NCI-H226 (cell line): ENCODE measurements at regions not wholly inside any gene's neighbourhood (a gene's known extent, or its start where the extent isn't known, plus 50 kb on each side); places are given as distances from the start of the nearest gene placed in this dataset.
A peak's percentile ranks its signal among the peaks of the same experiment; 100 is the strongest.
"Not testable (repeated sequence)": the region's sequence is repeated elsewhere in the genome, so short reads cannot be mapped to it uniquely, and the experiment has no call there.

ENCODE experiments used
- DNase-seq: peaks from one replicate; pipeline ENCODE4 v3.0.0-alpha.2; 2015

DNA sequence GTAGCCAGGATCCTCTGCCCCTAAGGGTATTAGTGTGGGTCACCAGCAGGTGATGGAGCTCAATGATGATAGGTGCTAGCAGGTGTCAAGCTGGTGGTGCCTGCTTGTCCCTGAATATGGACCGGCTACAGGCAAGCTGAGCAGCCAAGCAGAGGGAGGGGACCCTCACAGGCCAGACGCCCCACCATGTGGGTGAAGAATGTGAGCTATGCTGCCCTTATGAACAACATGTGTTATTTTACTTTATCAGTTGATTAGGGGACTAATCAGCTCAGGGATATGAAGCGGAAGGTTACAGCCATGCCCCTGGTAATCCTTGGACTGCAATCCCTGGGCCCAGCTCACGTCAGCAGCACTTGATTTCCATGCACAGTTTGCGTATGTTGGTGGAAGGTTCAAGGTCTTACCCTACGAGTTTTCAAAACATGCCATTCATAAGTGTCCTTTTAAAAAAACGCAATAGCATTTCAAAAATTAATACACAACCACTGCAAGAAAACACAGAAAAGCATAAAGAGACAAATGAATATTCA is 106.0 kb downstream of the CDC7 start:
- DNase-seq: no peak

DNA sequence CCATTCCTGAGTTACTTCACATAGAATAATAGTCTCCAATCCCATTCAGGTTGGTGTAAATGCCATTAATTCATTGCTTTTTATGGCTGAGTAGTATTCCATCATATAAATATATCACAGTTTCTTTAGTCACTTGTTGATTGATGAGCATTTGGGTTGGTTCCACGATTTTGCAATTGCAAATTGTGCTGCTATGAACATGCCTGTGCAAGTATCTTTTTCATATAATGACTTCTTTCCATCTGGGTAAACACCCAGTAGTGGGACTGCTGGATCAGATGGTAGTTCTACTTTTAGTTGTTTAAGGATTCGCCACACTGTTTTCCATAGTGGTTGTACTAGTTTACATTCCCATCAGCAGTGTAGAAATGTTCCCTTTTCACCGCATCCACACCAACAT is 107.0 kb downstream of the CDC7 start:
- not testable (repeated sequence) for DNase-seq

DNA sequence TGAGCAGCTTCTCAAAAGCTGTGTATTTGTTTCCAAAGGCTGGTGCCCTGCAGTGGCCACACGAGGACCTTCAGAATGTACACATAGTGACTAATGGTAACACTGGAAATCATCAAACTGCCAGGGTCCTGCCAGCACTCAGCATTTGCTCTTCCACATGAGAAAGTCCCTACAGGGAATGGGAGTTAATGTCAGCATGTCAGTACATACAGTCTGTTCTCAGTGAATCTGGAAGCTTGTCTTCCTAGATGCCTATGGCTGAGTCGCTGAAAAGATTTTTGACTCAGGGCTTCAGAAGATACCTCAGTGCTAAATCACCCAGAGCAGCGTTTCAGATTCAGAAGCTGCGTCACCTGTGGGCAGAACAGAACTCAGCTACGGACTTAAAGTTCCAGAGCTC is 108.2 kb downstream of the CDC7 start:
- DNase-seq: peak; percentile 78

DNA sequence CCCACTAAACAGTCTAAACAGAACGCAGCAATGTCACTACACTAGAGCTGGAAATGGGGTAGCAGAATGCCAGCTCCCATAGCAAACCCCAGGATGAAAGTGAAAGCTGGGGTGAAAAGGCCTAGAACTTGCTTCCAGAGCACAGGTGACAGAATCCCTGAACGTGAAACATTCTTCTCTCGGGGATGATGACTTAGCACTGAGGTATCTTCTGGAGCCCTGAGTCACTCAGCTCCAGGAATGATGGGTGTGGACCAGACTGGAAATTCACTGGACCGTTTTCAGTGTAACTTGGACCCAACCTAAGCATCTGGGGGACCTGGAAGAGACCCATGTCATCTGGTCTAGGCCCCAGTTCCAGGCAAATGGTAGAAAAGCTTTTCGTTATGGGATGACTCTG is 108.9 kb downstream of the CDC7 start:
- peak; percentile 86 for DNase-seq

DNA sequence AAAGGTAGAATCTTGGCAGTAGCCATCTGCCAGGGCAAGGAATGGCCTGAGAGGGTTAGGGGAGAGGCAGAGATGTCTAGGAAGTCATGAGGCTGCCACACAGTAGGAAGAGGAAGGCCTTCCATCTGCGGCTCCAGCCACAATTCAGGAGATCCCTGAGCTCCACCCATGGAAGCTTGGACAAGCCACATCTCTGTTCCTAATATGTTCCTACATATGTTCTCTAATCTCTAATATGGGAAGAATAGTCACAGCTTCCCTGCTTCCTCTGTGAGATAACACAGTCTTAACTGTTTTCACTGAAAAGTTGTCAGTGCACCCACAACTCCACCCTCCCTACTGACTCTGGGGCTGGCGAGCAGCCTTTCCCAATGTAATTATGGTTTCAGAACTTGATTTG is 109.5 kb downstream of the CDC7 start:
- no peak for DNase-seq

DNA sequence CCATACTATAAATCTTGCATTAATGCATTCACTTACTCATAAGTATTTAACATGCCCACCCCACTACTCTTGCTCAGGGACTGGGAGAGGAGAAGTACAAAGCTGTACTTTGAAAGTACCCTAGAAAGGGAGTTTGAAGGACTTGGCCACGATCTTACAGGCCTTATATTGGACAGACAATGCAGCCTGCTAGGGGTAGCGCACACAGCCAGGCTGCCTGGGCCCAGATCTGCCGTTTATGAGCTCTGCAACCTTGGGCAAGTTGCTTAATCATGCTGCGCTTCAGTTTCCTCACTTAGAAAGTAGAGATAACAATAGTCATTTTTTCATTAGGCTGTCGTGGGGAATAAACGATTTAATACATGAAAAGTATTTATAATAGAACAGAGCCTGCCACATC is 110.1 kb downstream of the CDC7 start:
- no peak for DNase-seq

DNA sequence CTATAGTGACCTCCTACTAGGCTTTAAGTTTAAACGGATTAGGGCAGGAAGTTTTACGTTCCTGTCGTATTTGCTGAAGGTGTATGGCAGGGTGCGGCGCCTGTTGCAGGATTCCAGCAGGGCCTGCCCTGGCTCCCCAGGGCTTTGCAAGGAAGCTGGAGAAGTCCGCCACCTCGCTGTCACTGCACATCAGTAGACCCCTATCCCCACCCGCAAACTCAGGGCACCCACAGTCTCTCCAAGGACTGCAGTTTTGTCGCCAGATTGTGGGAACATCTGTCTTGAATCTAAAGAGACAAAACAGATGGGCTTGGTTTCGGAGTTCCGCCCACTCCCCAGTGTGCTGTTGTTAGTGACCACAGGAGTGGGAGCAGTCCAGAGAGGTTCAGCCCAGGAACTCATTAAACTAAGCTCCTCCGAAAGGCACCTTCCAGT is 110.8 kb downstream of the CDC7 start:
- DNase-seq: peak; percentile 71

DNA sequence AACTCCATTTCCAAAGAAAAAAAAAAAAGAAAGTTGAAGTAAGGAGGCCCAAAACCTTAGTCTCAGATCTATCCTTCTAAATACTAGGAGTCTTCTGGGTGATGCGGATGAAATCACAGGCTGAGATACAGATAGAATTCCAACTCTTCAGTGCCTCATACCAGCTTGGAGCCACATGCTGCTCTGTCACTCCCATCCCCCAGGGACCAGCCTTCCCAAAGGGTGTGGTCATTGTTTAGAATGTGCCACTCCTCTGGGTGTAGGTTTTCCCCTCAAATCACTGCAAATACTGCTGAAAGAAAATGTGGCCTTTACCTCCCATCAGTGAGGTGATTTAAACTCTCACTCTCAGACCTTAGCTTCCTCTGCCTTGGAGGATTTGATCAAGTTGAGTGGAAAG is 112.9 kb downstream of the CDC7 start:
- DNase-seq: peak; percentile 36

DNA sequence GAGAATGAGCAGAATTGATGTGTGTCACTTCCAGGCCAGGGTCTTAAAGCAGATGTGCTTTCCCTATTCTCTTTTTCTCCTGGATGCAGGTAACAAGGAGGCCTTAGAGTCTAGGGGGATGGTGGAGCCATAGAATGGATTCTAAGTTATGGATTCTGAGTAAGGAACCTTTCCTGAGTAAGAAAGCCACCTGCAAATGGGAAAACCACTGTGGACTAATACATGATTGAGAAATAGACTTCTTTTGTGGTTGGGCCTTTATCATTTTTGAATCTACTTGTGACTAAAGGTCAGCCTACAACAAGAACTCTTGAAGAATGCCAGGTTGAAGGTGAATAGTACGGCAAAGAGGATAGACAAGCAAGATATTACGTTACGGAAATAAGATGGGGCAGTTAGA is 116.1 kb downstream of the CDC7 start:
- no peak for DNase-seq

DNA sequence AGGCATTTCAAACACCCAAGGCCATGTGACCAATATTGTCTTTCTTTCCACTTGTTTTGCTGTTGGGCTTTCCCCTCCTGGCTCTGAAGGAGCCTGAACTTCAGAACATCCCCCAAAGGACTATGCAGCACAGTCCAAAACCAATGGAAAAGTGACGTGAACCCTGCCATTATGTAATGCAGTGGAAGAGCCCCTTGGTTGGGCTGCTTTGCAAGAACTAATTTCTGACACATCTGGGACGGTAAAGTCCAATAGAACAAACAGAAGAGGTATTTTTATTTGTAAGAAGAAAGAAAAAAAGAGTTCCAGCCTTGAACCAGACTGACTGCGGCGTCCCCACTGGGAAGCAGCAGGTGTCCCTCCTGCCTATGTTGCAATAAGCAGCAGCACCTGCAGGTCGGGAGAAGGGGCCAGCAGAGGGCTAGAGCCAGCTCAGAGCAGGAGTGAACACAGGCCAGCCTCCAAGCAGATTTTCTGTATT is 116.7 kb downstream of the CDC7 start:
- DNase-seq: no peak

DNA sequence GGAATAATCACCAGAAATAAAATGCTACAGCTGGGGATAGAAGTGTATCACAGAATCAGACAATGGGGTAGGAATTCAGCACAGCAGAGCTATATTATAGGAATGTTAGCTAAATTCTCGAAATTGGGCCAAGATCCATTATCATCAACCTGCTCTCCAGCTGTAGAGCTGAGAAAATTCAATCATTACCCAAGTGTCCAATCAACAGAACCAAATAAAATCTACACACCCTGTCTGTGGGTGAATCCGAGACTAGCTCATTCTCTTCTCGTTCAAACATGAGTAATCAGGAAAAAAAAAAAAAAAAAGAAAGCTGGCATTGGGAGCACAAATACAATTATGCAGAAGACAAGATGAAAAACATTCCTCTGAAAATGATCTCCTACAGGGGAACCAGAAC is 119.2 kb downstream of the CDC7 start:
- no peak for DNase-seq

DNA sequence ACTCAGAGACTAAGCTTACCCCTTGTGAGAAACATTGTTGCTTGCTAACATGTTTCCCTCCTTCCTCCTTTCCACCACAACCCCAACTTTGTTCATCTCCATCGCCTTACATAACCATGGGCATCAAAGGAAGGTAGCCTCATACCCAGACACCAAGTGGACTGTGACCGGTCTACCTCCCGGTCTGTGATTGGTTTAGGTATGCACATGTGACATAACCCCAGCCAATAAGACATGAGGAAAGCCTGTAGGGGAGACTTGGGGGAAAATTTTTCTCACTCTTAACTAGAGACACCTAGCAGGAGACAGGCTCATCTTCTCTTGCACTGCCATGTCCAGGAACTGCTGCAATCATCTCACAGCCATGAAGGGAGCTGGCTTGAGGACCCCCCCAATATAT is 120.7 kb downstream of the CDC7 start:
- no peak for DNase-seq

DNA sequence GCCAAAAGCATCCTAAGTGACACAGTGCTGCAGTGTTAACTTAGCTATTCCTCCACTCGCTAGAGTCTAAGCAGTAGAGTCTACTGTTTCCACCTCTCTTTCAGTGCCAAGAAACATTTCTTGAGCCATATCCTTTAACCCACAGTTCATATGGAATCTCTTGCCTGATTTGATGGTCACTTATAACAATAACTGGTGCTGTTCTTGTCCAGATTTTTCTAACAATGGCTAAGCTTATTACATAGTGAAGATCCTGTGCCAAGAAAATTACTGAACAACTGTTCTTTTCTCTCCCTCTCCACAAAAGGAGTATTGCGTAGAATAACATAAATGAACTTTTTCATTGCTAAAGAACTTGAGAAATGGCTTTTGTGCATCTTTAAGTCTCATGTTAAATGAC is 121.3 kb downstream of the CDC7 start:
- no peak for DNase-seq

DNA sequence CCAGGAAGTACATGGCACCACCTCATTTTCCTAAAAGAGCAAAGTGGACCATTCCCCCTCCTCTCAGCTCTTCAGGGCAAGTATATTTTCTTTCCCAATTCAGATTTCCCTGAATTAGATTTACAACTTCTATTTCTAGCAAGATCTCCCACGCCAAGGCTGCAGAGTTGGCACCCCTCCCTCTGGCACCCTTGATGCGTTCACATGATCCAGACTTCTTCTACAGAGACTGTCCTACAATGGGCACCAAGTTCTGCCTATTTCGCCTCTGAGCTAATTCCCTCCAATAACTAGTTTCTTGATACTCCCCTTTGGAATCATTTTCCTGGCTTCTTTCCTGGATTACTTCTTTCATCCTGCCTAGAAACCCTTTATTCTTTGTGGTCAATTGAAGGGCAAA is 122.0 kb downstream of the CDC7 start:
- DNase-seq: no peak

DNA sequence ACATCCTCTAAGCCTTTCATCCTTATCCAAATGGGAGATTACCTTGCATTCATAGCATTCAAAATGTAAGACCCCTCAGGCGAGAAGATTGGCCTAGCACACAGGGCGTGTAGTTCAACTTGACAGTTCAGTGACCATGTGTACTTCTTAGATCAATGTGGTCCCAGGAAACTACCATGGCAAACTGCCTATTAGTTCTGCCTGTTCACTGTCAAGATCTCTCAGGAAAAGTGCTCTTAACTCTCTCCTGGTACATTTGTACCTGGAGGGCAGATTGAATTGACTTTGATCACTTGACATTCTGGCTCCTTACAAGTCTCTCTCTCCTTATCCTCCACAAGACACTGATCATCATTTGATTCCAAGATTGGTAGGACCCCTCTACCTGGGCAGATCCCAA is 122.4 kb downstream of the CDC7 start:
- no peak for DNase-seq

DNA sequence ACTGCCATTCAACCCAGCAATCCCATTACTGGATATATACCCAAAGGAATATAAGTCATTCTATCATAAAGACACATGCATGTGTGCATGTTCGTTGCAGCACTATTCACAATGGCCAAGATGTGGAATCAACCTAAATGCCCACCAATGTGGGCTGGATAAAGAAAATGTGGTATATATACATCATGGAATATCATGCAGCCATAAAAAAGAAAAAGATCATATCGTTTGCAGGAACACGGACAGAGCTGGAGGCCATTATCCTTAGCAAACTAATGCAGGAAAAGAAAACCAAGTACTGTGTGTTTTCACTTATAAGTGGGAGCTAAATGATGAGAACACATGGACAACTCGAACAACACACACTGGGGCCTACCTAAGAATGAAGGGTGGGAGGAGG is 123.7 kb downstream of the CDC7 start:
- DNase-seq: no peak
